Endothelial cell of umbilical vein (primary cell): ENCODE measurements at regions not wholly inside any gene's neighbourhood (a gene's known extent, or its start where the extent isn't known, plus 50 kb on each side); places are given as distances from the start of the nearest gene placed in this dataset.

ENCODE experiments used
- CTCF ChIP-seq, 2 donors: IDR thresholded peaks; 1 replicate in 1 of 2; 2 replicates in 1 of 2; pipeline ENCODE4 v1.5.1; 2011; ENCODE audit warnings: low read length in 2 of 2, mild to moderate bottlenecking in 2 of 2, moderate library complexity in 2 of 2, control low read depth in 1 of 2, inconsistent platforms in 1 of 2, low read depth in 1 of 2; ENCODE audit not compliant: insufficient read depth in 1 of 2; ENCODE audit errors: extremely low read depth in 1 of 2
- EZH2 ChIP-seq: IDR thresholded peaks from 2 replicates; pipeline ENCODE4 v1.6.1; 2012; ENCODE audit warnings: borderline replicate concordance, low read depth, mild to moderate bottlenecking, moderate library complexity, low read length, inconsistent platforms; ENCODE audit not compliant: severe bottlenecking
- FOS ChIP-seq: IDR thresholded peaks from 2 replicates; pipeline ENCODE4 v1.6.1; 2011; ENCODE audit warnings: mild to moderate bottlenecking, low read length, moderate library complexity, borderline replicate concordance; ENCODE audit not compliant: insufficient read depth
- JUN ChIP-seq: IDR thresholded peaks from 2 replicates; pipeline ENCODE4 v1.6.1; 2011; ENCODE audit warnings: borderline replicate concordance, low read depth; ENCODE audit not compliant: insufficient read length, insufficient read depth
- MAX ChIP-seq: IDR thresholded peaks from 2 replicates; pipeline ENCODE4 v1.6.1; 2011; ENCODE audit not compliant: insufficient read depth, insufficient read length
- MYC ChIP-seq: IDR thresholded peaks from one replicate; pipeline ENCODE4 v1.6.1; 2011; ENCODE audit warnings: mild to moderate bottlenecking, low read depth, low read length
- POLR2A ChIP-seq: IDR thresholded peaks from 2 replicates; pipeline ENCODE4 v1.6.1; 2012; ENCODE audit warnings: low read depth, mild to moderate bottlenecking, control low read depth, low read length
- POLR2AphosphoS5 ChIP-seq: IDR thresholded peaks from 2 replicates; pipeline ENCODE4 v1.6.1; 2012; ENCODE audit warnings: low read depth, mild to moderate bottlenecking, control low read depth, low read length, moderate library complexity; ENCODE audit not compliant: insufficient read depth

- TF ChIP-seq CTCF (IDR thresholded peaks at IDR 0.05; ENCODE audit: extremely low read depth in 1 of 2, insufficient read depth in 1 of 2, low read depth in 1 of 2, low read length in 2 of 2) (no peak), POLR2A (no peak), POLR2AphosphoS5 (no peak), EZH2 (no peak), JUN (no peak), MAX (no peak), MYC (no peak), FOS (no peak)
Measured at GRCh38 chr2:22843919-22844537, 541.0 kb upstream of the KLHL29 start.
